ENCODE measurements at regions not wholly inside any gene's neighbourhood (a gene's known extent, or its start where the extent isn't known, plus 50 kb on each side); places are given as distances from the start of the nearest gene placed in this dataset.

- Mint-ChIP-seq H3K9me3 (peaks cover 19% of the 10 kb centered on the region), H3K36me3 (ENCODE audit: insufficient read depth) (no peaks in the 10 kb centered on the region), H3K4me1 (ENCODE audit: low read depth) (no peaks in the 10 kb centered on the region), H3K27me3 (ENCODE audit: low read depth) (peaks cover 2% of the 10 kb centered on the region), H3K4me3 (no peak overlapping the region)
- ATAC-seq (no peak), DNase-seq (no peak)
Measured at GRCh38 chr5:68780299-68780955, 313.4 kb upstream of the SLC30A5 start.

GRCh38 chr5:68793074-68793473, 300.7 kb upstream of the SLC30A5 start:
- H3K36me3 Mint-ChIP-seq (ENCODE audit: insufficient read depth): no peaks in the 10 kb centered on the region
- H3K4me3 Mint-ChIP-seq: no peak overlapping the region
- H3K9me3 Mint-ChIP-seq: no peaks in the 10 kb centered on the region
- DNase-seq (no peak), ATAC-seq (no peak)
- peaks cover 6% of the 10 kb centered on the region for H3K27me3 Mint-ChIP-seq (ENCODE audit: low read depth)
- H3K4me1 Mint-ChIP-seq (ENCODE audit: low read depth): no peaks in the 10 kb centered on the region

GRCh38 chr5:68793993-68794392, 299.8 kb upstream of the SLC30A5 start:
- Mint-ChIP-seq H3K9me3 (no peaks in the 10 kb centered on the region), H3K27me3 (ENCODE audit: low read depth) (peaks cover 6% of the 10 kb centered on the region), H3K36me3 (ENCODE audit: insufficient read depth) (no peaks in the 10 kb centered on the region), H3K4me1 (ENCODE audit: low read depth) (no peaks in the 10 kb centered on the region), H3K4me3 (no peak overlapping the region)
- DNase-seq (no peak), ATAC-seq (no peak)

GRCh38 chr5:68795190-68795589, 298.6 kb upstream of the SLC30A5 start:
- Mint-ChIP-seq H3K9me3 (no peaks in the 10 kb centered on the region), H3K4me1 (ENCODE audit: low read depth) (no peaks in the 10 kb centered on the region), H3K4me3 (no peak overlapping the region), H3K36me3 (ENCODE audit: insufficient read depth) (no peaks in the 10 kb centered on the region), H3K27me3 (ENCODE audit: low read depth) (peaks cover 6% of the 10 kb centered on the region)
- ATAC-seq (no peak), DNase-seq (no peak)

- no peaks in the 10 kb centered on the region for H3K36me3 Mint-ChIP-seq (ENCODE audit: insufficient read depth)
- H3K9me3 Mint-ChIP-seq: no peaks in the 10 kb centered on the region
- H3K27me3 Mint-ChIP-seq (ENCODE audit: low read depth): peaks cover 6% of the 10 kb centered on the region
- ATAC-seq (no peak), DNase-seq (no peak)
- H3K4me3 Mint-ChIP-seq: no peak overlapping the region
- no peaks in the 10 kb centered on the region for H3K4me1 Mint-ChIP-seq (ENCODE audit: low read depth)
Measured at GRCh38 chr5:68798877-68799843, 294.7 kb upstream of the SLC30A5 start.

GRCh38 chr5:68802430-68802829, 291.4 kb upstream of the SLC30A5 start:
- Mint-ChIP-seq H3K4me3 (no peak overlapping the region), H3K27me3 (ENCODE audit: low read depth) (no peaks in the 10 kb centered on the region), H3K4me1 (ENCODE audit: low read depth) (no peaks in the 10 kb centered on the region), H3K9me3 (peaks cover 4% of the 10 kb centered on the region), H3K36me3 (ENCODE audit: insufficient read depth) (no peaks in the 10 kb centered on the region)
- no peak for ATAC-seq
- no peak for DNase-seq

- Mint-ChIP-seq H3K4me3 (no peak overlapping the region), H3K4me1 (ENCODE audit: low read depth) (no peaks in the 10 kb centered on the region), H3K36me3 (ENCODE audit: insufficient read depth) (no peaks in the 10 kb centered on the region), H3K9me3 (peaks cover 4% of the 10 kb centered on the region), H3K27me3 (ENCODE audit: low read depth) (no peaks in the 10 kb centered on the region)
- DNase-seq (no peak), ATAC-seq (no peak)
Measured at GRCh38 chr5:68803881-68804319, 289.9 kb upstream of the SLC30A5 start.

- Mint-ChIP-seq H3K4me3 (no peak overlapping the region), H3K36me3 (ENCODE audit: insufficient read depth) (no peaks in the 10 kb centered on the region), H3K4me1 (ENCODE audit: low read depth) (no peaks in the 10 kb centered on the region), H3K27me3 (ENCODE audit: low read depth) (no peaks in the 10 kb centered on the region), H3K9me3 (peaks cover 4% of the 10 kb centered on the region)
- ATAC-seq (no peak), DNase-seq (no peak)
Measured at GRCh38 chr5:68804343-68804742, 289.5 kb upstream of the SLC30A5 start.

GRCh38 chr5:68805444-68805843, 288.4 kb upstream of the SLC30A5 start:
- no peak for ATAC-seq

GRCh38 chr5:68817632-68818031, 276.2 kb upstream of the SLC30A5 start:
- no peak for ATAC-seq
- Mint-ChIP-seq H3K4me3 (no peak overlapping the region), H3K9me3 (no peaks in the 10 kb centered on the region), H3K27me3 (ENCODE audit: low read depth) (peaks cover 5% of the 10 kb centered on the region), H3K36me3 (ENCODE audit: insufficient read depth) (no peaks in the 10 kb centered on the region), H3K4me1 (ENCODE audit: low read depth) (no peaks in the 10 kb centered on the region)
- no peak for DNase-seq

More at GRCh38 chr5:68805444-68805843, 288.4 kb upstream of the SLC30A5 start:
- Mint-ChIP-seq H3K4me3 (no peak overlapping the region), H3K4me1 (ENCODE audit: low read depth) (no peaks in the 10 kb centered on the region), H3K9me3 (peaks cover 4% of the 10 kb centered on the region), H3K27me3 (ENCODE audit: low read depth) (no peaks in the 10 kb centered on the region), H3K36me3 (ENCODE audit: insufficient read depth) (no peaks in the 10 kb centered on the region)
- DNase-seq: no peak

GRCh38 chr5:68818057-68818695, 275.6 kb upstream of the SLC30A5 start:
- H3K27me3 Mint-ChIP-seq (ENCODE audit: low read depth): peaks cover 8% of the 10 kb centered on the region
- ATAC-seq (no peak), DNase-seq (no peak)
- no peaks in the 10 kb centered on the region for H3K36me3 Mint-ChIP-seq (ENCODE audit: insufficient read depth)
- H3K9me3 Mint-ChIP-seq: no peaks in the 10 kb centered on the region
- H3K4me1 Mint-ChIP-seq (ENCODE audit: low read depth): no peaks in the 10 kb centered on the region
- no peak overlapping the region for H3K4me3 Mint-ChIP-seq

GRCh38 chr5:68818870-68819269, 274.9 kb upstream of the SLC30A5 start:
- no peaks in the 10 kb centered on the region for H3K9me3 Mint-ChIP-seq

GRCh38 chr5:68821056-68821455, 272.8 kb upstream of the SLC30A5 start:
- no peaks in the 10 kb centered on the region for H3K9me3 Mint-ChIP-seq
- H3K4me3 Mint-ChIP-seq: no peak overlapping the region
- no peaks in the 10 kb centered on the region for H3K36me3 Mint-ChIP-seq (ENCODE audit: insufficient read depth)
- H3K4me1 Mint-ChIP-seq (ENCODE audit: low read depth): no peaks in the 10 kb centered on the region
- H3K27me3 Mint-ChIP-seq (ENCODE audit: low read depth): peaks cover 18% of the 10 kb centered on the region
- ATAC-seq: no peak
- DNase-seq: no peak

More at GRCh38 chr5:68818870-68819269, 274.9 kb upstream of the SLC30A5 start:
- Mint-ChIP-seq H3K27me3 (ENCODE audit: low read depth) (peaks cover 15% of the 10 kb centered on the region), H3K4me1 (ENCODE audit: low read depth) (no peaks in the 10 kb centered on the region), H3K4me3 (no peak overlapping the region), H3K36me3 (ENCODE audit: insufficient read depth) (no peaks in the 10 kb centered on the region)
- ATAC-seq (no peak), DNase-seq (no peak)

- no peak for DNase-seq
- Mint-ChIP-seq H3K9me3 (no peaks in the 10 kb centered on the region), H3K27me3 (ENCODE audit: low read depth) (peaks cover 16% of the 10 kb centered on the region), H3K4me1 (ENCODE audit: low read depth) (no peaks in the 10 kb centered on the region), H3K36me3 (ENCODE audit: insufficient read depth) (no peaks in the 10 kb centered on the region), H3K4me3 (no peak overlapping the region)
- ATAC-seq: no peak
Measured at GRCh38 chr5:68822796-68823195, 271.0 kb upstream of the SLC30A5 start.
